Astrocyte (in vitro differentiated cells and primary cell): ENCODE measurements at regions not wholly inside any gene's neighbourhood (a gene's known extent, or its start where the extent isn't known, plus 50 kb on each side); places are given as distances from the start of the nearest gene placed in this dataset.

Experiments
- CTCF ChIP-seq: IDR thresholded peaks from 2 replicates; pipeline ENCODE4 v1.5.1; 2011; ENCODE audit warnings: low read depth, mild to moderate bottlenecking, inconsistent platforms, low read length, moderate library complexity; ENCODE audit not compliant: insufficient read depth
- EZH2 ChIP-seq: IDR thresholded peaks from 2 replicates; pipeline ENCODE4 v1.6.1; 2012; ENCODE audit warnings: mild to moderate bottlenecking, low read length, inconsistent platforms; ENCODE audit not compliant: insufficient read depth

- TF ChIP-seq CTCF (no peak), EZH2 (no peak)
These were observed 131.4 kb downstream of the TRAM1L1 start for GRCh38 chr4:116953947-116954346.
